ENCODE measurements at regions not wholly inside any gene's neighbourhood (a gene's known extent, or its start where the extent isn't known, plus 50 kb on each side); places are given as distances from the start of the nearest gene placed in this dataset.

DNA sequence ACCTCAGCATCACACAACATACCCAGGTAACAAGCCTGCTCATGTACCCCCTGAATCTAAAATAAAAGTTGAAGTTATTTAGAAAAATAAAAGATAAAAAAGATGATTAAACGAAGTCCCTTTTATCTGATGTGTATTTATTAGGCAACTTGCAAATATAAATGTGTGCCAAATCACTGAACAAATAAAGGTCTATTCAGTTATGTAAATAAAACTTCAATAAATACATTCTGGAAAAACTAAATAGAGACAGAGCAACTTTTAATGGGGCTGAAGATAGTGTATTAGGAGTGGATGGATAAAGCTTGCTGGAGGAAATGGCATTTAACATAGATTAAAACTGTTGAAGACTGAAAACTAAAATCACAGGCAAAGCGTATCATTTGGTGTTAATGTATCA lies 678.0 kb upstream of the GRM7 start:
- TF ChIP-seq, protein P1, sequence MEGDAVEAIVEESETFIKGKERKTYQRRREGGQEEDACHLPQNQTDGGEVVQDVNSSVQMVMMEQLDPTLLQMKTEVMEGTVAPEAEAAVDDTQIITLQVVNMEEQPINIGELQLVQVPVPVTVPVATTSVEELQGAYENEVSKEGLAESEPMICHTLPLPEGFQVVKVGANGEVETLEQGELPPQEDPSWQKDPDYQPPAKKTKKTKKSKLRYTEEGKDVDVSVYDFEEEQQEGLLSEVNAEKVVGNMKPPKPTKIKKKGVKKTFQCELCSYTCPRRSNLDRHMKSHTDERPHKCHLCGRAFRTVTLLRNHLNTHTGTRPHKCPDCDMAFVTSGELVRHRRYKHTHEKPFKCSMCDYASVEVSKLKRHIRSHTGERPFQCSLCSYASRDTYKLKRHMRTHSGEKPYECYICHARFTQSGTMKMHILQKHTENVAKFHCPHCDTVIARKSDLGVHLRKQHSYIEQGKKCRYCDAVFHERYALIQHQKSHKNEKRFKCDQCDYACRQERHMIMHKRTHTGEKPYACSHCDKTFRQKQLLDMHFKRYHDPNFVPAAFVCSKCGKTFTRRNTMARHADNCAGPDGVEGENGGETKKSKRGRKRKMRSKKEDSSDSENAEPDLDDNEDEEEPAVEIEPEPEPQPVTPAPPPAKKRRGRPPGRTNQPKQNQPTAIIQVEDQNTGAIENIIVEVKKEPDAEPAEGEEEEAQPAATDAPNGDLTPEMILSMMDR (conservative IDR thresholded peaks at IDR 0.05; ENCODE audit: low read depth, low read length), result no peak
- DNase-seq (ENCODE audit: low read depth), result no peak
- no peak overlapping the region for H3K4me3 ChIP-seq (ENCODE audit: low read depth, low read length)

DNA sequence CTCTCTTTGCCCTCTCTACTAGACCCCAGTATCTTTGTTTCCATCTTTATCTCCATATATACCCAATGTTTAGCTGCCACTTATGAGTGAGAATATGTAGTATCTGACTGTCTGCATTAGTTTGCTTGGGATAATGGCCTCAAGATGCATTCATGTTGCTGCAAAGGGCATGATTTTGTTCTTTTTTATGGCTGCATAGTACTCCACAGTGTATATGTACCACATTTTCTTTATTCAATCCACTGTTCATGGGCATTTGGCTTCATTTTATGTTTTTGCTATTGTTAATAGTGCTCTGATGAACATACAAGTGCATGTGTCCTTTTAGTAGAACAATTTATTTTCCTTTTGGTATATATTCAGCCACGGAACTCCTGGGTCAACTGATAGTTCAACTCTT lies 671.5 kb upstream of the GRM7 start:
- no peak overlapping the region for H3K4me3 ChIP-seq (ENCODE audit: low read depth, low read length)
- TF ChIP-seq, protein P1 (conservative IDR thresholded peaks at IDR 0.05; ENCODE audit: low read depth, low read length), result no peak
- no peak for DNase-seq (ENCODE audit: low read depth)

DNA sequence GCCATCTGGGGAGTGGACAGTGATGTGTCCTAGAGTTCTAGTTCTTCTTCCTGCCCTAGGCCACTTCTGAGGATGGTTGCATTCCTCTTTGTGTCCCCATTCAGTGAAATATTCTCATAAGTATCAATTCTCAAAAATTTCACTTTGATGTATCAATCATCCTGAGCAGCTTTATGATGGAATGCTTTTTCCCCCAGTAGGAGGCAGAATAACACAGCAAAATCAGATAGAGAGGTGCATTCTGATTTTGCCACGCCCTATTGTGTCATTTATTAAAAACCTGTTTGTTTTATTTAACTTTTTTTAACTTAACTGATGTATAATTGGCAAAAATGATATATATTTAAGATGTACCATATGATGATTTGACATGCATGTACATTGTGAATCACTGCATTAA lies 656.0 kb upstream of the GRM7 start:
- DNase-seq (ENCODE audit: low read depth), result no peak
- TF ChIP-seq, protein P1 (conservative IDR thresholded peaks at IDR 0.05; ENCODE audit: low read depth, low read length), result no peak

DNA sequence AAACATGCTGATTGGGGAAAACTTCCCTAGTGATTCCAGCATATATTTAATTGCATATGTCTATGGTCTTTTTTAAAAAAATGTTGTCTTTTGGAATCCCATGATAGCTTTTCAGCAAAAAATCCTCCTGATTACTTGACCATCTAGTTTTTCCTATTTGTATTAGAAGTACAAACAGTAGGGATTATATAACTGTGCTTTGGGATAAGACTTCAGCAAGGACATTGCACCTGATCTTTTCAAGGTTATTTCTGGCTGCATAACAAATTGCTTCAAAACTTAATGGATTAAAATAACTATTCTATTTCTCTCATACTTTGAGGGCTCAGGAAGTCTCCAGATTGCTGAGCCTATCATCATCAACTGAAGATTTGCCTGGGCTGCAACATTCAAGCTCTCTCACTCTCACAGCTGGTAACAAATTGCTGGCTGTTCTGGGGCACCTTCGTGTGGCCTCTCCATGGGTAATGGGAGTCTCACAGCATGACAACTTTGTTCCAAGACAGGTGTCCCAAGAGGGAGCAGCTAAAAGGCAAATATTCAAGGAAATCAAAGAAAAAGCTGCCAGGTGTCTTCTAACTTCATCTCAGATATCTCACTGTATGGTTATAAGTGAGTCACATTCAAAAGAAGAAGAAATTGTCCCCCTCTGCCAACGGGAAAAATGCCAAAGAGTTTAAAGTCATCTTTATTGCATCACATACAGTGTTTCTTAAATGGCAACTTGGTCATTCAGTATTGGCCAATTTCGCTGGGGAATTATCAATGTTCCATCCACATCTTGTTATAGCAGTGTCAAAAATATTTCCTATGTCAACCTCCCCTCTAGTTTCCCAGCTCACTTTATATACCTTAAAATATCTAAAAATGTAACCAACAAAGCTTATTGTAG lies 644.5 kb upstream of the GRM7 start:
- no peak for DNase-seq (ENCODE audit: low read depth)
- TF ChIP-seq, protein P1 (conservative IDR thresholded peaks at IDR 0.05; ENCODE audit: low read depth, low read length), result no peak
- no peak overlapping the region for H3K4me3 ChIP-seq (ENCODE audit: low read depth, low read length)

More for the DNA sequence above, 656.0 kb upstream of the GRM7 start:
- no peak overlapping the region for H3K4me3 ChIP-seq (ENCODE audit: low read depth, low read length)

DNA sequence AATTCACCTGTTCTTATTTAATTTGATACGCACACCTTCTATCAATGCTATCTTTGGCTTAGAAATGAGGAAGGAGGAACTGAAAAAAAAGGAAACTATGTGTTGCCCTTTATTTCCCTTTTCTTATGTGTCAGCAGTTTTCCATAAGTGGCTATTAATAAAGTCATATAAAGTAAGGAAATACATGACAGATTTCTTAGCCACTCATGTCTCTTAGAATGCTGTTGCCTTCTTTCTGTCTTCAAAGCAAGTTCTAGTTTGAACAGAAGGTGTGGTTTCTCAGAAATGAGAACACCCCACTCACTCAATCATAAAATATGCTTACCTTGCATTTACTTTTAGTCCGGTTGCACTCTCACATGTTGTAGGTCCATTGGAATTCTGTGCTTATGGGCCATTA lies 640.5 kb upstream of the GRM7 start:
- DNase-seq (ENCODE audit: low read depth), result no peak
- TF ChIP-seq, protein P1 (conservative IDR thresholded peaks at IDR 0.05; ENCODE audit: low read depth, low read length), result no peak
- H3K4me3 ChIP-seq (ENCODE audit: low read depth, low read length), result no peak overlapping the region

DNA sequence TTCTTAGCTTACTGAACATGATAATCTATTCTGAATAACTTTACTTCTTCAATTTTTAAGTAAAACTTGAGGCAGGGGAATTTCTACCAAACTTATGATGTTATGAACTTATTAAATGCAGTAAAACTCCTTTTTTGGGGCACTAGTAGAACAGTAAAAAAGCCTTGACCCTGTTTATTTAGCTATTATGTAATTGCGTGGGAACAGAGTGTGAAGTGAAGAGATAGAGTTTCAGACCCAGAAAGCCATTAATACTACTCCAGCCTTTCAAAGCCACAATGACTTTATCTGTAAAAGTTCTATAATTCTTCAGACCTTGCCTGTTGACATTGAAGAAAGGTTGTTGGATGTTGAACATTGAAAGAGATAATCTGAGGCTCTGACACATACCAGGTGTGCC lies 638.8 kb upstream of the GRM7 start:
- H3K4me3 ChIP-seq (ENCODE audit: low read depth, low read length), result no peak overlapping the region
- TF ChIP-seq, protein P1 (conservative IDR thresholded peaks at IDR 0.05; ENCODE audit: low read depth, low read length), result no peak
- DNase-seq (ENCODE audit: low read depth), result no peak

DNA sequence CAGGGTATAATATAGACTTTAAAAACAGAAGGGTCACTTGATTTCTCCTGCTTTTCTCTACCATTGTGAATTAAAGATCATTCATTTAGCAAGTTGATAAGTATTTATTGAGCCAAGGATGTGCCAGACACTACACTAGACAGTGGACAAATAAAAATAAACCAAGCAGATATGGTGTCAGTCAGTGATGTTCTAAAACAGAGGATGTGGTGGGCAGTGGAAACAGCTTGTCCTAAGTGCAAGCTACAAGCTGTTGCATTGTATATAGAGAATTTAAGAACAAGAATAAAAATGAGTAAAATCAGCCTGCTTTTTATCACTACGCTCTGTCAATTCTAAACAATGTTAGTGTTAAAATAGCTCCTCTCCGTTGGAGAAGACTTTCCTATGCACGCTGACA lies 637.3 kb upstream of the GRM7 start:
- TF ChIP-seq, protein P1 (conservative IDR thresholded peaks at IDR 0.05; ENCODE audit: low read depth, low read length), result no peak
- no peak for DNase-seq (ENCODE audit: low read depth)
- no peak overlapping the region for H3K4me3 ChIP-seq (ENCODE audit: low read depth, low read length)
